ENCODE measurements at regions not wholly inside any gene's neighbourhood (a gene's known extent, or its start where the extent isn't known, plus 50 kb on each side); places are given as distances from the start of the nearest gene placed in this dataset.

DNA sequence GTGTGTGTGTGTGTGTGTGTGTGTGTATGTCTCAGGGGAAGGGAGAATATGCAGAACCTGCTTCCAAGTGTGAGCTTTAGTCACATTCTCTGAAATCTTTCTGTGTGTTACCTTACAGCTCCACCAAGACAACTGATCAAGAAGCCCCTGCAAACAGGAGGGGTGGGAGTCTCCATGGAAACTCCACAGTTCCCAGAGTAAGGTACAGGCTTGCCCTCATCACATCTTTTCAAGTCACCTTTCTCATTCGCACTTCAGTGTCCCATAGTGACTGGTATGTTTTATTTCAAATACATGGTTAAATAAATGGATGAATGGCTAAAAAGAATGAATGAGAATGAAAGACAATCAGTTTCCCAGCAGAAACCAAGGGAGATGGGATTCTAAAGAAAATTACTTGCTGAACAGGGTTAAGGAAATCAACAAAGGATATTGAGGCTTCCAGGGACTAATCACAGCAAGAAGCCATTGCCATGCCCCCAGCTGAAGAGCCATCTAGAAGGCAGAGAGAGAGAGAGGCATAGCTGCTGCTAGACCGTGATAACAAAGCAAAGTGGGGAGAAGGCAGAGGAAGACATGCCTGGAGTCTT is 987.2 kb upstream of the CELF4 start:
- DNase-seq (ENCODE audit: low spot score in 2 of 2): no peak
- Histone ChIP-seq H3K27me3 (no peaks in the 10 kb centered on the region), H3K27ac (no peak overlapping the region), H3K36me3 (no peaks in the 10 kb centered on the region), H3K4me3 (no peak overlapping the region), H3K4me1 (no peaks in the 10 kb centered on the region), H3K9me3 (no peaks in the 10 kb centered on the region)
- WGBS, 2 donors: 80 to 87% methylated on average over 2 of the region's 2 CpGs
- TF ChIP-seq EP300 (IDR thresholded peaks at IDR 0.05): no peak
- TF ChIP-seq, protein P1, sequence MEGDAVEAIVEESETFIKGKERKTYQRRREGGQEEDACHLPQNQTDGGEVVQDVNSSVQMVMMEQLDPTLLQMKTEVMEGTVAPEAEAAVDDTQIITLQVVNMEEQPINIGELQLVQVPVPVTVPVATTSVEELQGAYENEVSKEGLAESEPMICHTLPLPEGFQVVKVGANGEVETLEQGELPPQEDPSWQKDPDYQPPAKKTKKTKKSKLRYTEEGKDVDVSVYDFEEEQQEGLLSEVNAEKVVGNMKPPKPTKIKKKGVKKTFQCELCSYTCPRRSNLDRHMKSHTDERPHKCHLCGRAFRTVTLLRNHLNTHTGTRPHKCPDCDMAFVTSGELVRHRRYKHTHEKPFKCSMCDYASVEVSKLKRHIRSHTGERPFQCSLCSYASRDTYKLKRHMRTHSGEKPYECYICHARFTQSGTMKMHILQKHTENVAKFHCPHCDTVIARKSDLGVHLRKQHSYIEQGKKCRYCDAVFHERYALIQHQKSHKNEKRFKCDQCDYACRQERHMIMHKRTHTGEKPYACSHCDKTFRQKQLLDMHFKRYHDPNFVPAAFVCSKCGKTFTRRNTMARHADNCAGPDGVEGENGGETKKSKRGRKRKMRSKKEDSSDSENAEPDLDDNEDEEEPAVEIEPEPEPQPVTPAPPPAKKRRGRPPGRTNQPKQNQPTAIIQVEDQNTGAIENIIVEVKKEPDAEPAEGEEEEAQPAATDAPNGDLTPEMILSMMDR (IDR thresholded peaks at IDR 0.05): no peak
- TF ChIP-seq POLR2A (IDR thresholded peaks at IDR 0.05): no peak

DNA sequence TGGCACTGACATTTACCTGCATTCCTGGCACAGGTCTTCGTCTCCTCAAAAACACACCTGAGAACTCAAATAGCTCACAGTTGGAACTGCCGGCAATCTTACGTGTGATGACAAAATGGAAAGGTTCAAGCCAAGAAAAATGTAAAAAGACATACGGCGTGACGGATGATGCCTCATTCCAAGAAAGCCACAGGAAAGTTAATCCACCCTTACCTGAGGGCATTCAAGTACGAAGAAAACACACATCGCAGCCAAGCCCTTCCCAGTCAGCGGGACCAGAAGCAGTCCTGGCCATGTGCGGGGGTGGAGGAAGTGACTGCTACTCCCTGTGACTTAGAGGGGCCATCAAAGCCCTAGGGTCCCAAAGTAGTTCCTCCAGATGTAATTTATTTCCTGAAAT is 986.3 kb upstream of the CELF4 start:
- Histone ChIP-seq H3K4me1 (no peaks in the 10 kb centered on the region), H3K4me3 (no peak overlapping the region), H3K27ac (no peak overlapping the region), H3K9me3 (no peaks in the 10 kb centered on the region), H3K27me3 (no peaks in the 10 kb centered on the region), H3K36me3 (no peaks in the 10 kb centered on the region)
- 63 to 69% methylated on average over 10 of the region's 10 CpGs for WGBS, 2 donors
- no peak for DNase-seq (ENCODE audit: low spot score in 2 of 2)
- TF ChIP-seq EP300 (IDR thresholded peaks at IDR 0.05) (no peak), POLR2A (IDR thresholded peaks at IDR 0.05) (no peak)
- TF ChIP-seq, protein P1 (IDR thresholded peaks at IDR 0.05): no peak

DNA sequence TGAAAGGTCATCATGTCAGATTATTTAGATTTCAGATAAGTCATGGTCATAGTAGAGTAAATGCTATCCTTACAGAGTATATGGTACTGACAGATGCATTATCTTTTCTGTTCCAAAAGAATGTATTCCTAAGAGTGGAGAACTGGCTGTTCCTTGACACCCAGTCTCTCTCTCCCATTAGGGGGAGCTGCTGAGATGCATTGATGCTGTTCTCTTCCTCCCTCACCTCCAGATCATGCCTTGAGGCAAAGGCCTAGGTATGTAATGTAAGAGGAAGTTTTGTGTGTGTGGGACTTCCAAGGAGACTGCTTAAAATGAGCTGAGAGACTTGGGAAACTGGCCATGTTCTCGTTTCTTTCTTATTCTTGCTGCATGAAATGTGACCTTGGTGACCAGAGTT is 979.5 kb upstream of the CELF4 start:
- Histone ChIP-seq H3K4me3 (no peak overlapping the region), H3K4me1 (no peaks in the 10 kb centered on the region), H3K9me3 (no peaks in the 10 kb centered on the region), H3K36me3 (no peaks in the 10 kb centered on the region), H3K27ac (no peak overlapping the region), H3K27me3 (no peaks in the 10 kb centered on the region)
- WGBS, 2 donors: 48 to 61% methylated on average over 1 of the region's 1 CpG
- no peak for DNase-seq (ENCODE audit: low spot score in 2 of 2)
- TF ChIP-seq POLR2A (IDR thresholded peaks at IDR 0.05) (no peak), EP300 (IDR thresholded peaks at IDR 0.05) (no peak)
- TF ChIP-seq, protein P1 (IDR thresholded peaks at IDR 0.05): no peak

DNA sequence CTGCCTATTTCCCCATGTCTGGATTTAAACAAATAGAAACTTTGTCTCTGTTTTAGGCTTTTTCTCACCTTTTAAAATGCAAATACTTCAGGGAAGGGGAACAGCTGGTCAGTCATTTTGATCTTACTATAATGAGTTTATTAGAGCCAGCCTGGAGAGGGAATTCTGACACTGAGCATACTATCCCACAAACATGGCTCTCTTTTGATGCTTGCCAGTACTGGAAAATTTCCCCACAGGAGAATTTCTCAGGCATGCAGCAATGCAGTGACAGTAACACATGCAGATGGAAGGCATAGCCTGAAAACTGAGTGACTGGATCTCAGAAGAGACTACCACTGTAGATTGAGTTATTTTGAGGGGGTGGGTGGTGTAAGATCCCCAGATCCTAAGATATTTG is 974.3 kb upstream of the CELF4 start:
- Histone ChIP-seq H3K4me1 (no peaks in the 10 kb centered on the region), H3K4me3 (no peak overlapping the region), H3K27me3 (no peaks in the 10 kb centered on the region), H3K27ac (no peak overlapping the region), H3K9me3 (peaks cover 0 to 5% (median 0%) of the 10 kb centered on the region in 4 donors), H3K36me3 (no peaks in the 10 kb centered on the region)
- TF ChIP-seq POLR2A (IDR thresholded peaks at IDR 0.05): no peak
- no peak for TF ChIP-seq EP300 (IDR thresholded peaks at IDR 0.05)
- TF ChIP-seq, protein P1 (IDR thresholded peaks at IDR 0.05): no peak
- no peak for DNase-seq (ENCODE audit: low spot score in 2 of 2)

DNA sequence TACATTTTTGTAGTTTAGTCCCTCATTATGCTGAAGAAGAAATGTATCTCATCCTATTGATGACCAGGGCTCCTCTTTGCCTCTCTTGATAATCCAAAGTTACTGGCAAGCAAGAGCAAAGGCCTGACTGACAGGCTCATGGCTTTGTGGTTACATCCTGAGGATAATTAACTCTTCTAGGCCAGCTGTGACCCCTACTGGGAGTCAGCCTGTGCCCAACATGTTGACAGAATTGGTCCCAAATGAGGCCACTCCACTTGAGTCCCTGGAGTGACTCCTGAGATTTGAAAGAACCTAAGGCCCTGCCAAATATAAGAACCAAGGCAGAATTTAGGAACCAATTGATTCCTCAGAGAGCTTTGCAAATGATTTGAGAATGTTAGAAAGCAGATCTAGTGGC is 973.8 kb upstream of the CELF4 start:
- no peak for DNase-seq (ENCODE audit: low spot score in 2 of 2)
- no peaks in the 10 kb centered on the region for H3K27me3 ChIP-seq

More for the DNA sequence above, 973.8 kb upstream of the CELF4 start:
- H3K9me3 ChIP-seq: peaks cover 0 to 8% (median 0%) of the 10 kb centered on the region in 4 donors
- H3K36me3 ChIP-seq: no peaks in the 10 kb centered on the region
- H3K4me3 ChIP-seq: no peak overlapping the region
- no peak overlapping the region for H3K27ac ChIP-seq
- TF ChIP-seq, protein P1 (IDR thresholded peaks at IDR 0.05): no peak
- no peak for TF ChIP-seq POLR2A (IDR thresholded peaks at IDR 0.05)
- TF ChIP-seq EP300 (IDR thresholded peaks at IDR 0.05): no peak
- no peaks in the 10 kb centered on the region for H3K4me1 ChIP-seq
